WTC11 (cell line): ENCODE measurements at regions not wholly inside any gene's neighbourhood (a gene's known extent, or its start where the extent isn't known, plus 50 kb on each side); places are given as distances from the start of the nearest gene placed in this dataset.

Experiments
- GTF2I ChIP-seq: fragments of 250-450 bp; sonication (Bioruptor Pico); conservative IDR thresholded peaks from 2 replicates; pipeline ENCODE4 v1.4.0; 2021; ENCODE audit warnings: mild to moderate bottlenecking
- IRF2 ChIP-seq: sonication (generic); formaldehyde crosslinking; IDR thresholded peaks from 2 replicates; pipeline ENCODE4 v1.8.0; 2022; ENCODE audit warnings: low read depth, missing genetic modification reagents, borderline replicate concordance
- SMAD4 ChIP-seq: sonication (generic); formaldehyde crosslinking; IDR thresholded peaks from 2 replicates; pipeline ENCODE4 v1.8.0; 2022; ENCODE audit warnings: mild to moderate bottlenecking, missing genetic modification reagents
- USF2 ChIP-seq: sonication (generic); formaldehyde crosslinking; IDR thresholded peaks from 2 replicates; pipeline ENCODE4 v1.8.1; 2023; ENCODE audit warnings: mild to moderate bottlenecking, missing genetic modification reagents, moderate library complexity
- ZBTB43 ChIP-seq: sonication (generic); formaldehyde crosslinking; IDR thresholded peaks from 2 replicates; pipeline ENCODE4 v1.8.1; 2023; ENCODE audit warnings: mild to moderate bottlenecking, missing genetic modification reagents
- ZNF416 ChIP-seq: fragments of 250-450 bp; sonication (Bioruptor Pico); IDR thresholded peaks from 2 replicates; pipeline ENCODE4 v1.9.0; 2021; ENCODE audit warnings: mild to moderate bottlenecking, inconsistent platforms
- TF ChIP-seq, protein P1 (sequence below): fragments of 200-600 bp; IDR thresholded peaks from 2 replicates; pipeline ENCODE4 v1.8.0; 2022; ENCODE audit warnings: antibody characterized with exemption

DNA sequence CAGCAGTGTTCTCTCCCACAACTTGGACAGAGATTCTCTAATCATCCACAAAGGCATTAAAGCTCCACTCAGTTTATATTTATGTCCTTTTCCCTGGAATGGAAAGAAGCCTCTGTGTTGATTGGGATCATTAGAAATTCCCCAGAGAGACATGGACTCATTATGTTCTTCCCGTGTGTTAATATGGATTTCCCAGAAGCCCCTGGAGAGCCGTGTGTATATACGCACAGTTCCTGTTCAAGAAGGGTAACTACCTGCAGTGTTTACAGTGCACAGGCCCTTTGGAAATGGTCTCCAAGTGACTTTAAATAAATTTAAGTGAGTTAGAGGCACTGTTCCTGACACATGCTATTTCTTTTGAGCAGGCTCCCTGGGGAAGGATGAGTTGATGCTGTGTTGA is 428.0 kb upstream of the TMTC1 start:
- TF ChIP-seq, protein P1, sequence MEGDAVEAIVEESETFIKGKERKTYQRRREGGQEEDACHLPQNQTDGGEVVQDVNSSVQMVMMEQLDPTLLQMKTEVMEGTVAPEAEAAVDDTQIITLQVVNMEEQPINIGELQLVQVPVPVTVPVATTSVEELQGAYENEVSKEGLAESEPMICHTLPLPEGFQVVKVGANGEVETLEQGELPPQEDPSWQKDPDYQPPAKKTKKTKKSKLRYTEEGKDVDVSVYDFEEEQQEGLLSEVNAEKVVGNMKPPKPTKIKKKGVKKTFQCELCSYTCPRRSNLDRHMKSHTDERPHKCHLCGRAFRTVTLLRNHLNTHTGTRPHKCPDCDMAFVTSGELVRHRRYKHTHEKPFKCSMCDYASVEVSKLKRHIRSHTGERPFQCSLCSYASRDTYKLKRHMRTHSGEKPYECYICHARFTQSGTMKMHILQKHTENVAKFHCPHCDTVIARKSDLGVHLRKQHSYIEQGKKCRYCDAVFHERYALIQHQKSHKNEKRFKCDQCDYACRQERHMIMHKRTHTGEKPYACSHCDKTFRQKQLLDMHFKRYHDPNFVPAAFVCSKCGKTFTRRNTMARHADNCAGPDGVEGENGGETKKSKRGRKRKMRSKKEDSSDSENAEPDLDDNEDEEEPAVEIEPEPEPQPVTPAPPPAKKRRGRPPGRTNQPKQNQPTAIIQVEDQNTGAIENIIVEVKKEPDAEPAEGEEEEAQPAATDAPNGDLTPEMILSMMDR, result no peak
- TF ChIP-seq GTF2I (CRISPR knock-in tag) (no peak), USF2 (no peak), ZNF416 (CRISPR knock-in tag) (no peak), IRF2 (CRISPR knock-in tag) (no peak), ZBTB43 (CRISPR knock-in tag) (no peak), SMAD4 (CRISPR knock-in tag) (no peak)
